Neural cell (in vitro differentiated cells): ENCODE measurements at regions not wholly inside any gene's neighbourhood (a gene's known extent, or its start where the extent isn't known, plus 50 kb on each side); places are given as distances from the start of the nearest gene placed in this dataset.

Experiments
- RAD21 ChIP-seq: fragments of 450-650 bp; conservative IDR thresholded peaks from 2 replicates; pipeline ENCODE4 v1.6.1; 2014; ENCODE audit warnings: antibody characterized with exemption, mild to moderate bottlenecking, moderate library complexity
- TF ChIP-seq, protein P1 (sequence below): fragments of 450-650 bp; IDR thresholded peaks from 2 replicates; pipeline ENCODE4 v1.5.1; 2014; ENCODE audit warnings: antibody characterized with exemption, mild to moderate bottlenecking, moderate library complexity; ENCODE audit not compliant: poor library complexity, severe bottlenecking

DNA sequence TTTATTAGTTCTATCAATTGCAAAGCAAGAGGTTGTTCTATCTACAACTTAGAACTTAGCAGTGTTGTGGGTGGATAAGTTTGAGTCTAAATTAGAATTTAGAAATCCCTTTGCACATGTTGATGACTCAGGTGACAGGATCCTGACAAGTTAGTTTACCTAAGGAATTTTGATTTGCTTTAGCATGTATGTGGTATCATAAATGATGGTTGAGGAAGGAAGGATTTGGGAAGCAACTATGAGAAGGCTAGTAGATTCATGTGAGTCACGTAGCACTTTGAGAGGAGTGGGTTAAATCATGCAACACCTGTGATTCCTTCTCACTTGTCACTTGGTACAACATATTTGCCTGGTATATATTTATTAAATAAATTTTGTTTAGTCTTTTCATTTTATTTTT, 223.7 kb upstream of the USP25 start:
- TF ChIP-seq, protein P1, sequence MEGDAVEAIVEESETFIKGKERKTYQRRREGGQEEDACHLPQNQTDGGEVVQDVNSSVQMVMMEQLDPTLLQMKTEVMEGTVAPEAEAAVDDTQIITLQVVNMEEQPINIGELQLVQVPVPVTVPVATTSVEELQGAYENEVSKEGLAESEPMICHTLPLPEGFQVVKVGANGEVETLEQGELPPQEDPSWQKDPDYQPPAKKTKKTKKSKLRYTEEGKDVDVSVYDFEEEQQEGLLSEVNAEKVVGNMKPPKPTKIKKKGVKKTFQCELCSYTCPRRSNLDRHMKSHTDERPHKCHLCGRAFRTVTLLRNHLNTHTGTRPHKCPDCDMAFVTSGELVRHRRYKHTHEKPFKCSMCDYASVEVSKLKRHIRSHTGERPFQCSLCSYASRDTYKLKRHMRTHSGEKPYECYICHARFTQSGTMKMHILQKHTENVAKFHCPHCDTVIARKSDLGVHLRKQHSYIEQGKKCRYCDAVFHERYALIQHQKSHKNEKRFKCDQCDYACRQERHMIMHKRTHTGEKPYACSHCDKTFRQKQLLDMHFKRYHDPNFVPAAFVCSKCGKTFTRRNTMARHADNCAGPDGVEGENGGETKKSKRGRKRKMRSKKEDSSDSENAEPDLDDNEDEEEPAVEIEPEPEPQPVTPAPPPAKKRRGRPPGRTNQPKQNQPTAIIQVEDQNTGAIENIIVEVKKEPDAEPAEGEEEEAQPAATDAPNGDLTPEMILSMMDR: no peak
- no peak for TF ChIP-seq RAD21
